ENCODE measurements at regions not wholly inside any gene's neighbourhood (a gene's known extent, or its start where the extent isn't known, plus 50 kb on each side); places are given as distances from the start of the nearest gene placed in this dataset.

- no peak for DNase-seq (ENCODE audit: low read depth in 2 of 2)
Measured at GRCh38 chr10:44618910-44619309, 234.0 kb upstream of the CXCL12 start.

- DNase-seq (ENCODE audit: low read depth in 2 of 2) = no peak
Measured at GRCh38 chr10:44619521-44619920, 234.6 kb upstream of the CXCL12 start.

- no peak for DNase-seq (ENCODE audit: low read depth in 2 of 2)
Measured at GRCh38 chr10:44619975-44620374, 235.1 kb upstream of the CXCL12 start.

- no peak for DNase-seq (ENCODE audit: low read depth in 2 of 2)
Measured at GRCh38 chr10:44627591-44628354, 242.9 kb upstream of the CXCL12 start.

- DNase-seq (ENCODE audit: low read depth in 2 of 2) = no peak
Measured at GRCh38 chr10:44628921-44629320, 244.0 kb upstream of the CXCL12 start.

GRCh38 chr10:44635176-44635575 lies 250.3 kb upstream of the CXCL12 start:
- no peak for DNase-seq (ENCODE audit: low read depth in 2 of 2)

GRCh38 chr10:44636625-44637024 lies 251.7 kb upstream of the CXCL12 start:
- no peak for DNase-seq (ENCODE audit: low read depth in 2 of 2)

GRCh38 chr10:44640429-44640828 lies 255.5 kb upstream of the CXCL12 start:
- no peak for DNase-seq (ENCODE audit: low read depth in 2 of 2)

DNA sequence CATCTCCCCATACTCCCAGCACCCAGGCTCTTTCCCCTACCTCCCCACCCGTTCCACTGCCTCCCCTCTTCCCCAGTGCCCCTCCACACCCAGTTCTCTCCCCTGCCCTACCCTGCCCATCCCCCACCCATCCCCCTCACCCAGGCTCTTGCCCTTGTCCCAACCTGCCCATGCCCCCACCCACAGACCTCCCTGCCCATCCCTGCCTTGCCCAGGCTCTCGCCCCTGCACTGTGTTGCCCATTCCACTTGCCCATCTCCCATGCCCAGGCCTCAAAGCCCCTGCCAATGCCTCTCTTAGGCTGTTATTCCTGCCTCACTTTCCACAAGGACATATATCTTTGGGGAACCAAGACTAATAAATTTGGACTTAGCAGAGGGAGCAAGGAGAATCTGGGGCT lies 262.6 kb upstream of the CXCL12 start:
- DNase-seq (ENCODE audit: low read depth in 2 of 2) = no peak

GRCh38 chr10:44647877-44648542 lies 263.1 kb upstream of the CXCL12 start:
- DNase-seq (ENCODE audit: low read depth in 2 of 2) = no peak

- no peak for DNase-seq (ENCODE audit: low read depth in 2 of 2)
Measured at GRCh38 chr10:44650691-44651661, 260.2 kb upstream of the TMEM72 start.

DNA sequence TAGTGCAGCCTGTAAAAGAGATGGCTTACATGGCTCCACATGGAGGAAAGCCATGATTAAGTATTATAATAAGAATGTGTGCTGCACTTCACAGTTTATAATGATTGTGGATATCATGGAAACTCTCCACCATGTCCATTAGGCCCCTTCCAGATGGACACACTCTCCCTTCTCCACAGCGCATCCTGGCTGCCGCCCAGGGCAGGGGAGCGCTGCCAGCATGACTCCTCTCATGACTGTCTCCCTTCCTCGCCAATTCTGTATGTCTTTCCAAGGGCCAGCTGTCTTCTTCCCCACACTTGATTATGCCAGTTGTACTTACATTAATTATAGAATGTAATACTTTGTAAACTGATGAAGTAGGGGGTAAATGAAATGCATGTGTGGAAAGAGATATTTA lies 259.3 kb upstream of the TMEM72 start:
- DNase-seq (ENCODE audit: low read depth in 2 of 2) = no peak

DNA sequence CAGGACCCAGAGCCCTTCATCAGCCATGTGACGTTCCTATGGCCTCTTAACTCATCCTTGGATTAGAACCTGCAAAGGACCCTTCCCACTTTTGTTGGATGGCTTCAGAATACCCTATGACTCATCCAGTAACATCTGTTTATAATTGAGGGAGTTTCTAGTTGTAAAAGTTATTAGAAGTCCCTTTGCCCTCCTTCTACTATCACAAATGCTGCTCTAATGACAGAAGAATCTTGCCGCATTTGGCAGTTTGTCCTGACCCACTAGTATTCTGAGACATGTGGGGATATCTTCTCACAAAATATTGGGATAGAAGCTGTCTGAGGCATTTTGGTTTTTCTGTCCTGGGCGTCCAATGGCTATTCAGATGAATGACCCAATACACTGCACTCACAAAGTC lies 251.8 kb upstream of the TMEM72 start:
- no peak for DNase-seq (ENCODE audit: low read depth in 2 of 2)

DNA sequence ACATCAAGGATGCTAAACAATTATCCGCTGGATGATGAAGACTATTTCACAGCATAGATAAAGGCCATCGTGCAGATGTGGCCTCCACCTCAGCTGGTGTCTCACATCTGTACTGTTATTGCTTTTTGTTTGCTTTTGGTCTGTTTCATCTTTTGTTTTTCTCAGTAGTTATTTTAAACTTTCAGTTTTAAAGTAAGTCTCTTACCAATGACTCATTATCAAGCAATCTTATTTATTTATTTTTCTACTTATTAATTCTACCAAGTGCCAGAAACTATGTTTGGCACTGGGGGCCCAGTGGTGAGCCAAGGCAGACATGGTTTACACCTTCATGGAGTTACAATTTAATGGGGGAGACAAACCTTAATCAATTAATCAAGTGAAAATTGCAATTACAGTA lies 250.9 kb upstream of the TMEM72 start:
- DNase-seq (ENCODE audit: low read depth in 2 of 2) = no peak

DNA sequence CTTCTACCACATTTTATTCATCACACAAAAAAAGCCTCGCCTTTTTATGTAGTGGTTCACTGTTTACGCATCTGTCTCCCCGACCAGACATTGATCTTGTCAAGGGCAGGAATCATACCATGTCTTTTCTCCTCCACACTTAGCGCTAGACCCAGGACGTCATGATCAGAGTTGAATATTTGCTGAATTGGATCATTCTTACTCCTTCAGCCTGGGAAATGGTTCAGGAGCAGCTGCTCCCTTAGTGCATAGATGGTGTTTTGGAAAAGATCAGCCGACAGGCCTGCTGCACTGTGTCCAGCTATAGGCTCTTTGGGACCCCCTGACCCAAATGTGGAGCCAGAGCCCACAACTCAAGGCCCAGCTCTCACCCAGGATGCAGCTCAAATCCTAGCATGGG lies 249.1 kb upstream of the TMEM72 start:
- DNase-seq (ENCODE audit: low read depth in 2 of 2) = no peak

DNA sequence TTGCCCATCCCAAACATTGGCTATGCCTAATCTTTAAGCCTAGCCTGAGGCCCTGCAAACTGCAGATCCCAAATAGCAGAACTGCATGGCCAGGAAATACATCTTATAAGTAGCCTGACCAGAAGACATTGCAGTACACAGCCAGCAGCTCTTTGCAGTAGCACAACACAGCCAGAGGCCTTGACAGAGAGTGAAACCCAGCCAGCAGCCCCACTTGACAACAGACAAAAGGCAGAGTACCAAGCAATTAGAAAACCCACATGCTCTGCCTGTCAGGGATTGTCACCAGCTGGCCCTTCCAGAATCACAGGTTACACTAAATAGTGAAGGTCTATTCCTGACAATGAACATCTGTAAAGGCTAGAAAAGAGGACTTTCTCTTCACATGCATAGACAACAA lies 242.8 kb upstream of the TMEM72 start:
- DNase-seq (ENCODE audit: low read depth in 2 of 2) = no peak

DNA sequence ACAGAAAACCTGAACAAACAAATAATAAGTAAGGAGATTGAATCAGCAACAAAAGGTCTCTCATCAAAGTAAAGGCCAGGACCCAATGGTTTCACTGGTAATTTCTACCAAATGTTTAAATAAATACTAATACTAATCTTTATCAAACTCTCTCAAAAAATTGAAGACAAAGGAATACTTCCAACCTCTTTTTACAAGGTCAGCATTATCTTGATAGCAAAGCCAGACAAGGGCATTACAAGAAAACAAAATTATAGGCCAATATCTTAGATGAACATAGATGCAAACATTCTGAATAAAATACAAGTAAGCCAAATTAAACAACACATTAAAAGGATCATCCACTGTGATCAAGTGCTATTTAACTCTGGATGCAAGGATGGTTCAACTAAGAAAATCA lies 239.8 kb upstream of the TMEM72 start:
- DNase-seq (ENCODE audit: low read depth in 2 of 2) = no peak

- DNase-seq (ENCODE audit: low read depth in 2 of 2) = no peak
Measured at GRCh38 chr10:44673245-44673983, 237.7 kb upstream of the TMEM72 start.

DNA sequence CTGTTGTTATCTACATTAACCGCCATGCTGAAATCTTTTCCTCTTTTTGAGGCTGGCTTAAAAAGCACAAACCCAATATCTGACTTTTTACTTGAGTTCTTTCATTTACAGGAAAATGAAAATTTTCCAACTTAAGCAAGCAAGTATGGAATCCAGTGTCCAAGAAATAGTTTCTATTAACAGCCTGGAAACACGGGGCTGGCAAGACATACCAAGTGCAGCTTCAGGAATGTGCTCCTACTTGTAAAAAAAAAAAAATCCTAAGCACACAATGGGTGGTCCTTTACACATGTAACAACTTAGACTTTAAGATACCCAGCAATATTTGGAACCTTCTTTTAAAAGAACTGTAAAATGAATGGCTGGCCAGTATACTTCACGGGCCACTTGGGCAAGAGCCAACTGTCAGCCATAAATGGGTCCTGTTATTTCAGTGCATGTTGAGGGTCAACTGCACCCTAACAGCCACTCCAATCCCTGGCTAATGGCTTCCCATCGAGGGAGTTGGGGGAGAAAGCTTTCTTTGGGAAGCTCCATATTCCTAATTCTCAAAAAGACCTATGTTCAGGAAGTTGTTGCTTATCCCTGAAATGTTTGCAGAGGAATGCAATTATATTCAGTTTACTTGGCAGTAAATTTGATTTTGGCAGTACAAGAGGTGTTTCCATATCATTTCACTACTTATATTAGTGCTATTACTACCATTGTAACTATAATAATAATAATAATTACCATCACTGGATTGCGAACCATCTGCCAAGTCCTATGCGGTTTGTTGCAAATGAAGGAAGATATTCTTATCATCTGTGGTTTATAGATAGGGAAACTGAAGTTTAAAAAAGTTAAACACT lies 236.4 kb upstream of the TMEM72 start:
- no peak for DNase-seq (ENCODE audit: low read depth in 2 of 2)

DNA sequence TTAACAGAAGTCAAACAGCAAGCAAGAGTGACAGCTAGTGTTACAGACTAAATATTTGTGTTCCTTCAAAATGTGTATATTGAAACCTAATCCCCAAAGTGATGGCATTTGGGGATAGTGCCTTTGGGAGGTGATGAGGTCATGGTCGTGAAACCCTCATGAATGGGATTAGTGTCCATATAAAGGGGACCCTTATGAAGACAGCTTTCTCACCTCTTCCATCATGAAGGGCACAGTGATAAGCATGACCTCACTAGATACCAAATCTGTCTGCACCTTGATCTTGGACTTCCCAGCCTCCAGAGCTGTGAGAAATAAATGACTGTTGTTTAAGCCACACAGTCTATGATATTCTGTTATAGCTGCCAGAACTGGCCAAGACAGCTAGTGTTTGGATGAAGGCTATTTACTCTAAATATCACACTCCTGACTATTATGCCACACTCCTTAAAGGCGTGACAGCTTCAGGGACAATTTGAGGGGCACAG lies 235.7 kb upstream of the TMEM72 start:
- DNase-seq (ENCODE audit: low read depth in 2 of 2) = no peak

DNA sequence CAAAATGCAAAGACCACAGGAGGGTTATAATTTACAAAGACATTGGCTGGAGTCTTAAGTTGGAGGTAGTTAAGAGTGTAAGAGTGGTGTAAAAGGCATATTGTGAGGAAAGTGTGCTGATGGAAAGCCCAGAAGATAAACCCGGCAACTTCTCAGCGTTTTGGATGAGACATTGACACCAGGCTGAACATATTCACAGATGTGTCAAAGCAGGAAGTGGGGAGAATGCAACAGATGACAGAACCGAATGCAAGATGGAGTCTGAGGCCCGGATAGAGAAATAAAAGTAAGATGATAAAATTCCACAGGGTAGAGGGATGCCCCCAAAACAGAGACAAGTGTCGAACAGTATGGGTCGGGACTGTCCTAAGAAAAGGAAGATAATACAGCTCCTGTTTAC lies 230.4 kb upstream of the TMEM72 start:
- DNase-seq (ENCODE audit: low read depth in 2 of 2) = no peak
